ENCODE measurements at regions not wholly inside any gene's neighbourhood (a gene's known extent, or its start where the extent isn't known, plus 50 kb on each side); places are given as distances from the start of the nearest gene placed in this dataset.

DNA sequence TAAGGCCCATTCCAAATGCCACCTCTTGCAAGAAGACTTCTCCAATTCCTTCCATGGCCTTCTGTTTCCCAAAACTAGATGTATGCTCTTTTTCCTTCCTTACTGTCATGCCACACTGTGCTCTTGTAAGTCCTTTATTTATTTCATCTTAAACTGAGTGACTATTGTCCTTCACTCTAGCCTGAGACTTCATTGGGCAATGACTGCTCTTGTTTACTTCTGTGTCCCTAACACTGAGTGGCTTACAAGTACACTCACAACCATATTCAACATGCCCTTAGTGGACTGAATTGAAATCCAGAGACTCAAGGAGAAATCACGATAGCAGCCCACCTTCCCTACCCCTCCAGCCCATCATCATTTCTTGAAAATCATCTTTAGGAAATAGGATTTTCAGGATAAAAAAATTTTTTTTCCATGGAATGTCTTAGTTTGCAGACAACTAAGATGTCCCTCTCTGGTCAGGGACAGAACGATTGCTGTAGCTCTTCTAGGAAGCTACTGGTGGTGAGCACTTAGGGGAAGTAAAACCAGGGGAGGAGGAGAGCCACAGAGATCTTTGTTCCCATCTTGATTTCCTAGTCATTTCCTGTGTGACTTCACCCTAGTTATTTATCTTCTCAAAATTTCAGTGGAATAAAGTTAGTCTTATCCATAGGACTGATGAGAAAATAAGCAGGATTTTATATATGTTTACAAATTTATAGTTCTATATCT lies 80.7 kb downstream of the CYRIA start:
- TF ChIP-seq, protein P1, sequence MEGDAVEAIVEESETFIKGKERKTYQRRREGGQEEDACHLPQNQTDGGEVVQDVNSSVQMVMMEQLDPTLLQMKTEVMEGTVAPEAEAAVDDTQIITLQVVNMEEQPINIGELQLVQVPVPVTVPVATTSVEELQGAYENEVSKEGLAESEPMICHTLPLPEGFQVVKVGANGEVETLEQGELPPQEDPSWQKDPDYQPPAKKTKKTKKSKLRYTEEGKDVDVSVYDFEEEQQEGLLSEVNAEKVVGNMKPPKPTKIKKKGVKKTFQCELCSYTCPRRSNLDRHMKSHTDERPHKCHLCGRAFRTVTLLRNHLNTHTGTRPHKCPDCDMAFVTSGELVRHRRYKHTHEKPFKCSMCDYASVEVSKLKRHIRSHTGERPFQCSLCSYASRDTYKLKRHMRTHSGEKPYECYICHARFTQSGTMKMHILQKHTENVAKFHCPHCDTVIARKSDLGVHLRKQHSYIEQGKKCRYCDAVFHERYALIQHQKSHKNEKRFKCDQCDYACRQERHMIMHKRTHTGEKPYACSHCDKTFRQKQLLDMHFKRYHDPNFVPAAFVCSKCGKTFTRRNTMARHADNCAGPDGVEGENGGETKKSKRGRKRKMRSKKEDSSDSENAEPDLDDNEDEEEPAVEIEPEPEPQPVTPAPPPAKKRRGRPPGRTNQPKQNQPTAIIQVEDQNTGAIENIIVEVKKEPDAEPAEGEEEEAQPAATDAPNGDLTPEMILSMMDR (IDR thresholded peaks at IDR 0.05), result no peak
- TF ChIP-seq EZH2 (IDR thresholded peaks at IDR 0.05; ENCODE audit: borderline replicate concordance, insufficient read depth, low read depth, low read length, poor library complexity, severe bottlenecking), result no peak

Measured in B cell (primary cell).